ENCODE measurements at regions not wholly inside any gene's neighbourhood (a gene's known extent, or its start where the extent isn't known, plus 50 kb on each side); places are given as distances from the start of the nearest gene placed in this dataset.

DNA sequence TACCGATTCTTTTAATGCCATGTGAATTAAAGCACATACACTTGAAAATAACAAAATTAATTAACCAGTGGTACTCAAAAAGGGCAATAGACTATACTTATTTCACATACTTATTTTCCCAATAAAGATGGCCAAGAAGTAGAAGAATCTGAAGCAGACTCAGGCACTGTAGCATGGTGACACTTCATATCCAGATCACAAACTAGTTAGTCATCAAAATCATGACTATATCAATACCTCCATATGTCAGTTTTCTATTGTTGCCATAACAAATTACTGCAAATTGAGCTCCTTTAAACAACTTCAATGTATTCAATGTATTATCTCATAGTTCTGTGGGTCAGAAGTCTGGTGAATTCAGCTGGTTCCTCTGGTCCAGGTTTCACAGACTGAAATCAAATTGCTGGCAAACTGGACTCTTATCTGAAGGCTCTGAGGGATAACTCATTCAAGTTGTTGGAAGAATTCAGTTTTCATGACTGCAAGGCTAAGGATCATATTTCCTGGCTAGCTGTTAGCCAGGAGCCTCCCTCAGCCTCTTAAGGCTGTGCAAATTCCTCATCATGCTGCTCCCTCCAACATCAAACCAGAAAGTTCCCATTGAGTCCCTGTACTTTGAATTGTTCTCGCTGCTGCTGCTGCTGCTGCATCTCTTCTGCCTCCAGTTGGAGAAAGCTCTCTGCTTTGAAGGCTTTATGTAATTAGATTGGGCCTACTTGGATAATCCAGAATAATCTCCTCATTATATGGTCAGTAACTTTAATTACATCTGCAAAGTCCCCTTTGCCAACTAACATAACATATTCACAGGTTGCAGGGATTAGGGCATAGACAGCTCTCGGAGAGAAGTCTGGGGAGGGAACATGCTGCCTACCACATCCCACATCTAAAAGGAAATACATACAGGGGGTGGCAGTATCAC, 91.5 kb downstream of the MRPL39 start:
- H2AFZ ChIP-seq (ENCODE audit: low read length) = no peak overlapping the region
- H3K9me2 ChIP-seq (replicated peaks; ENCODE audit: low read depth, low read length) = no peaks in the 10 kb centered on the region
- no peaks in the 10 kb centered on the region for H3K36me3 ChIP-seq (ENCODE audit: insufficient read depth, low read length)
- no peak overlapping the region for H3K9ac ChIP-seq (ENCODE audit: low read depth, low read length, poor library complexity, severe bottlenecking)
- no peaks in the 10 kb centered on the region for H3K27me3 ChIP-seq (ENCODE audit: insufficient read depth, low read length, poor library complexity, severe bottlenecking)
- no peaks in the 10 kb centered on the region for H3K79me2 ChIP-seq (ENCODE audit: insufficient read depth, low read length)
- no peak overlapping the region for H3K4me3 ChIP-seq (ENCODE audit: low read length, poor library complexity, severe bottlenecking)
- H3K4me2 ChIP-seq (ENCODE audit: low read depth, low read length, poor library complexity, severe bottlenecking) = no peak overlapping the region
- no peaks in the 10 kb centered on the region for H3K4me1 ChIP-seq (ENCODE audit: insufficient read depth, low read length, poor library complexity, severe bottlenecking)
- H3K9me3 ChIP-seq (ENCODE audit: insufficient read depth, low read depth, low read length) = no peaks in the 10 kb centered on the region
- TF ChIP-seq, protein P1, sequence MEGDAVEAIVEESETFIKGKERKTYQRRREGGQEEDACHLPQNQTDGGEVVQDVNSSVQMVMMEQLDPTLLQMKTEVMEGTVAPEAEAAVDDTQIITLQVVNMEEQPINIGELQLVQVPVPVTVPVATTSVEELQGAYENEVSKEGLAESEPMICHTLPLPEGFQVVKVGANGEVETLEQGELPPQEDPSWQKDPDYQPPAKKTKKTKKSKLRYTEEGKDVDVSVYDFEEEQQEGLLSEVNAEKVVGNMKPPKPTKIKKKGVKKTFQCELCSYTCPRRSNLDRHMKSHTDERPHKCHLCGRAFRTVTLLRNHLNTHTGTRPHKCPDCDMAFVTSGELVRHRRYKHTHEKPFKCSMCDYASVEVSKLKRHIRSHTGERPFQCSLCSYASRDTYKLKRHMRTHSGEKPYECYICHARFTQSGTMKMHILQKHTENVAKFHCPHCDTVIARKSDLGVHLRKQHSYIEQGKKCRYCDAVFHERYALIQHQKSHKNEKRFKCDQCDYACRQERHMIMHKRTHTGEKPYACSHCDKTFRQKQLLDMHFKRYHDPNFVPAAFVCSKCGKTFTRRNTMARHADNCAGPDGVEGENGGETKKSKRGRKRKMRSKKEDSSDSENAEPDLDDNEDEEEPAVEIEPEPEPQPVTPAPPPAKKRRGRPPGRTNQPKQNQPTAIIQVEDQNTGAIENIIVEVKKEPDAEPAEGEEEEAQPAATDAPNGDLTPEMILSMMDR (conservative IDR thresholded peaks at IDR 0.05; ENCODE audit: low read length) = no peak
- no peak for TF ChIP-seq EZH2phosphoT487 (IDR thresholded peaks at IDR 0.05; ENCODE audit: borderline replicate concordance)
- H4K20me1 ChIP-seq (ENCODE audit: insufficient read depth, low read length, poor library complexity, severe bottlenecking) = no peaks in the 10 kb centered on the region
- no peaks in the 10 kb centered on the region for H3F3A ChIP-seq (ENCODE audit: low read depth)

DNA sequence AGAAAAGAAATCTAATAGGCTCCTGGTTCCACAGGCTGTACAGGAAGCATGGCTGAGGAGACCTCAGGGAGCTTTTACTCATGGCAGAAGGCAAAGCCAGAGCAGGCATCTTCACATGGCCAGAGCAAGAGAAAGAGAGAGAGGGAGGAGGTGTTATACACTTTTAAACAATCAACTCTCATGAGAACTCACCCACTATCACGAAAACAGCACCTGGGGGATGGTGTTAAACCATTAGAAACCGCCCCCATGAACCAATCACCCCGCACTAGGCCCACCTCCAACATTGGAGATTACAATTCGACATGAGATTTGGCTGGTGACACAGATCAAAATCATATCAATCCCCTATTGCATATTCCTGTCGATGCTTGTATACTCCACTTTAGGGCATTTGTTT, 93.5 kb downstream of the MRPL39 start:
- Histone ChIP-seq H3K9me3 (ENCODE audit: insufficient read depth, low read depth, low read length) (no peaks in the 10 kb centered on the region), H3K9me2 (replicated peaks; ENCODE audit: low read depth, low read length) (no peaks in the 10 kb centered on the region), H3F3A (ENCODE audit: low read depth) (no peaks in the 10 kb centered on the region), H4K20me1 (ENCODE audit: insufficient read depth, low read length, poor library complexity, severe bottlenecking) (no peaks in the 10 kb centered on the region), H3K36me3 (ENCODE audit: insufficient read depth, low read length) (no peaks in the 10 kb centered on the region), H3K27me3 (ENCODE audit: insufficient read depth, low read length, poor library complexity, severe bottlenecking) (no peaks in the 10 kb centered on the region), H3K4me3 (ENCODE audit: low read length, poor library complexity, severe bottlenecking) (no peak overlapping the region), H2AFZ (ENCODE audit: low read length) (no peak overlapping the region), H3K79me2 (ENCODE audit: insufficient read depth, low read length) (no peaks in the 10 kb centered on the region), H3K4me2 (ENCODE audit: low read depth, low read length, poor library complexity, severe bottlenecking) (no peak overlapping the region), H3K4me1 (ENCODE audit: insufficient read depth, low read length, poor library complexity, severe bottlenecking) (no peaks in the 10 kb centered on the region), H3K9ac (ENCODE audit: low read depth, low read length, poor library complexity, severe bottlenecking) (no peak overlapping the region)
- TF ChIP-seq, protein P1 (conservative IDR thresholded peaks at IDR 0.05; ENCODE audit: low read length) = no peak
- no peak for TF ChIP-seq EZH2phosphoT487 (IDR thresholded peaks at IDR 0.05; ENCODE audit: borderline replicate concordance)

- no peaks in the 10 kb centered on the region for H3K4me1 ChIP-seq (ENCODE audit: insufficient read depth, low read length, poor library complexity, severe bottlenecking)
- no peaks in the 10 kb centered on the region for H3K9me3 ChIP-seq (ENCODE audit: insufficient read depth, low read depth, low read length)
- H3K9ac ChIP-seq (ENCODE audit: low read depth, low read length, poor library complexity, severe bottlenecking) = no peak overlapping the region
- no peak overlapping the region for H3K4me3 ChIP-seq (ENCODE audit: low read length, poor library complexity, severe bottlenecking)
- no peak overlapping the region for H3K4me2 ChIP-seq (ENCODE audit: low read depth, low read length, poor library complexity, severe bottlenecking)
- no peak for TF ChIP-seq EZH2phosphoT487 (IDR thresholded peaks at IDR 0.05; ENCODE audit: borderline replicate concordance)
- TF ChIP-seq, protein P1 (conservative IDR thresholded peaks at IDR 0.05; ENCODE audit: low read length) = no peak
- no peak overlapping the region for H2AFZ ChIP-seq (ENCODE audit: low read length)
- no peaks in the 10 kb centered on the region for H3F3A ChIP-seq (ENCODE audit: low read depth)
- H3K79me2 ChIP-seq (ENCODE audit: insufficient read depth, low read length) = no peaks in the 10 kb centered on the region
- no peaks in the 10 kb centered on the region for H4K20me1 ChIP-seq (ENCODE audit: insufficient read depth, low read length, poor library complexity, severe bottlenecking)
- H3K27me3 ChIP-seq (ENCODE audit: insufficient read depth, low read length, poor library complexity, severe bottlenecking) = no peaks in the 10 kb centered on the region
- H3K36me3 ChIP-seq (ENCODE audit: insufficient read depth, low read length) = no peaks in the 10 kb centered on the region
- no peaks in the 10 kb centered on the region for H3K9me2 ChIP-seq (replicated peaks; ENCODE audit: low read depth, low read length)
These were observed 94.9 kb downstream of the MRPL39 start for GRCh38 chr21:25512095-25513081.

Measured in Loucy (cell line).